IMR-90 (cell line): ENCODE measurements at regions not wholly inside any gene's neighbourhood (a gene's known extent, or its start where the extent isn't known, plus 50 kb on each side); places are given as distances from the start of the nearest gene placed in this dataset.

Experiments
- ATAC-seq: fragments of 200-7000 bp; cut with Tn5 transposase; 2 replicates; pipeline ENCODE4 v1.9.1; 2020; ENCODE audit warnings: low read depth, mild to moderate bottlenecking, moderate library complexity
- BruUV-seq: library from RNA; stranded (reverse); fragments of 400-500 nt; replicated peaks from 2 replicates; lab custom pipeline; 2021; lab: Mats Ljungman, UMichigan
- CTCF ChIA-PET: fragments of 300-600 bp; formaldehyde crosslinking; extraction: SDS; loops from one replicate; lab custom pipeline; 2021; ENCODE audit warnings: antibody characterized with exemption; lab: Yijun Ruan, JAX
- POLR2A ChIA-PET: fragments of 300-600 bp; sonication (Branson Sonifier 250); formaldehyde crosslinking; loops from one replicate; lab custom pipeline; 2022; ENCODE audit warnings: antibody characterized with exemption; ENCODE audit not compliant: unreplicated experiment; lab: Charles Lee
- DNase-seq: peaks from one replicate; pipeline ENCODE4 v3.0.0; 2013
- H2AFZ ChIP-seq: replicated peaks from 2 replicates; pipeline ENCODE3; 2013; ENCODE audit warnings: low read length, mild to moderate bottlenecking; ENCODE audit not compliant: poor library complexity
- H2AK5ac ChIP-seq: 2 replicates; pipeline ENCODE4 v1.6.1; 2013; ENCODE audit warnings: low read depth, low read length, inconsistent platforms
- H2AK9ac ChIP-seq: replicated peaks from 2 replicates; pipeline ENCODE3; 2013; ENCODE audit warnings: mild to moderate bottlenecking, low read depth, low read length, moderate library complexity; ENCODE audit not compliant: poor library complexity
- H2BK120ac ChIP-seq: 2 replicates; pipeline ENCODE4 v1.6.1; 2013; ENCODE audit warnings: low read depth, low read length, inconsistent platforms
- H2BK15ac ChIP-seq: 3 replicates; pipeline ENCODE4 v1.6.1; 2013; ENCODE audit warnings: low read depth, low read length, inconsistent platforms
- H2BK20ac ChIP-seq: 2 replicates; pipeline ENCODE4 v1.6.1; 2013; ENCODE audit warnings: low read depth, mild to moderate bottlenecking, inconsistent platforms, low read length, moderate library complexity
- H2BK5ac ChIP-seq: 2 replicates; pipeline ENCODE4 v1.6.1; 2013; ENCODE audit warnings: mild to moderate bottlenecking, low read depth, low read length, inconsistent platforms; ENCODE audit not compliant: poor library complexity, severe bottlenecking
- H3K14ac ChIP-seq: replicated peaks from 2 replicates; pipeline ENCODE4 v1.6.1; 2013; ENCODE audit warnings: low read depth, low read length, inconsistent platforms
- H3K18ac ChIP-seq: 2 replicates; pipeline ENCODE4 v1.6.1; 2013; ENCODE audit warnings: low read depth, low read length, control low read depth
- H3K23ac ChIP-seq: 2 replicates; pipeline ENCODE4 v1.6.1; 2013; ENCODE audit warnings: low read depth, low read length, inconsistent platforms
- H3K27ac ChIP-seq: 2 replicates; pipeline ENCODE4 v1.5.1; 2013; ENCODE audit warnings: mild to moderate bottlenecking, control low read depth, low read length; ENCODE audit not compliant: insufficient read depth
- H3K27me3 ChIP-seq: 2 replicates; pipeline ENCODE4 v1.6.1; 2013; ENCODE audit warnings: low read length; ENCODE audit not compliant: control insufficient read depth, insufficient read depth
- H3K36me3 ChIP-seq: 2 replicates; pipeline ENCODE4 v1.6.1; 2013; ENCODE audit warnings: low read length, mixed read lengths; ENCODE audit not compliant: control insufficient read depth, insufficient read depth
- H3K4ac ChIP-seq: 2 replicates; pipeline ENCODE4 v1.6.1; 2013; ENCODE audit warnings: low read depth, low read length, inconsistent platforms
- H3K4me1 ChIP-seq: 2 replicates; pipeline ENCODE4 v1.6.1; 2013; ENCODE audit warnings: low read length, mixed read lengths; ENCODE audit not compliant: control insufficient read depth, insufficient read depth
- H3K4me2 ChIP-seq: 2 replicates; pipeline ENCODE4 v1.6.1; 2013; ENCODE audit warnings: low read depth, mild to moderate bottlenecking, control low read depth, low read length, moderate library complexity
- H3K4me3 ChIP-seq: 2 replicates; pipeline ENCODE4 v1.5.1; 2013; ENCODE audit warnings: low read depth, mild to moderate bottlenecking, control low read depth, low read length, moderate library complexity; ENCODE audit not compliant: insufficient read depth
- H3K56ac ChIP-seq: 2 replicates; pipeline ENCODE4 v1.6.1; 2013; ENCODE audit warnings: low read length, inconsistent platforms; ENCODE audit not compliant: insufficient read depth; ENCODE audit errors: extremely low read depth
- H3K79me1 ChIP-seq, 2 experiments: 2 replicates each; pipeline ENCODE4 v1.6.1; 2013; ENCODE audit warnings: low read length in 2 of 2, inconsistent platforms in 1 of 2, low read depth in 1 of 2
- H3K9ac ChIP-seq: 2 replicates; pipeline ENCODE4 v1.6.1; 2013; ENCODE audit warnings: low read depth, low read length, control low read depth
- H3K9me1 ChIP-seq: 2 replicates; pipeline ENCODE4 v1.6.1; 2013; ENCODE audit warnings: low read length, inconsistent platforms; ENCODE audit not compliant: insufficient read depth
- H3K9me3 ChIP-seq: 2 replicates; pipeline ENCODE4 v1.6.1; 2013; ENCODE audit warnings: low read length; ENCODE audit not compliant: control insufficient read depth, insufficient read depth
- H4K20me1 ChIP-seq: 2 replicates; pipeline ENCODE4 v1.6.1; 2013; ENCODE audit warnings: low read length, inconsistent platforms; ENCODE audit not compliant: insufficient read depth
- H4K5ac ChIP-seq: 2 replicates; pipeline ENCODE4 v1.6.1; 2013; ENCODE audit warnings: mild to moderate bottlenecking, low read depth, low read length, control low read depth
- H4K8ac ChIP-seq, 2 experiments: 2 replicates each; pipeline ENCODE4 v1.6.1; 2013; ENCODE audit warnings: low read depth in 2 of 2, low read length in 2 of 2, control low read depth in 1 of 2, inconsistent platforms in 1 of 2
- H4K91ac ChIP-seq: 2 replicates; pipeline ENCODE4 v1.6.1; 2013; ENCODE audit warnings: low read depth, low read length, inconsistent platforms; ENCODE audit not compliant: insufficient read depth
- USF2 ChIP-seq: fragments of 150-350 bp; IDR thresholded peaks from 2 replicates; pipeline ENCODE4 v1.6.1; 2017; ENCODE audit warnings: mild to moderate bottlenecking, antibody characterized with exemption, low read length, low read depth
- WGBS, 2 experiments: methylation state at CpG; one replicate each; pipeline versions ENCODE4 v1.1.5 to v1.1.7; 2013; ENCODE audit warnings: missing lambda C conversion rate in 2 of 2; ENCODE audit not compliant: insufficient read length in 1 of 2; ENCODE audit errors: extremely low coverage in 2 of 2; 5-methylcytosine and 5-hydroxymethylcytosine counted together
- dilution Hi-C: fragments of 300-500 bp; cut with HindIII; formaldehyde crosslinking; loops from one replicate; pipeline ENCODE4 v1.14.3; 2018; ENCODE audit warnings: low sequenced_read_pairs; ENCODE audit not compliant: unreplicated experiment
- in situ Hi-C: fragments of 300-500 bp; cut with MboI; formaldehyde crosslinking; loops from 3 replicates; pipeline ENCODE4 v1.14.3; 2019; ENCODE audit warnings: low sequenced_read_pairs, inconsistent platforms, mixed read lengths
- intact Hi-C: fragments of 100-400 bp; cut with micrococcal nuclease; formaldehyde crosslinking; loops from 2 replicates; pipeline ENCODE4 v1.10.0; 2022

GRCh38 chr12:126989532-126989931 lies 1277.4 kb upstream of the TMEM132C start:
- Histone ChIP-seq H3K79me1 (no peaks in the 10 kb centered on the region), H4K20me1 (no peaks in the 10 kb centered on the region), H3K14ac (no peak overlapping the region), H4K91ac (no peak overlapping the region), H3K4me1 (no peaks in the 10 kb centered on the region), H3K9ac (no peak overlapping the region), H4K5ac (no peak overlapping the region), H3K4me3 (no peak overlapping the region), H2AK5ac (no peak overlapping the region), H2BK15ac (no peak overlapping the region), H3K36me3 (no peaks in the 10 kb centered on the region), H2BK5ac (no peak overlapping the region), H3K18ac (no peak overlapping the region), H2BK20ac (no peak overlapping the region), H2AK9ac (no peak overlapping the region), H2BK120ac (no peak overlapping the region), H3K4me2 (no peak overlapping the region), H3K9me3 (peaks cover 4% of the 10 kb centered on the region; the same call in 1 of the 2 replicates), H3K27me3 (no peaks in the 10 kb centered on the region), H3K23ac (no peak overlapping the region), H3K56ac (no peak overlapping the region), H4K8ac (no peak overlapping the region), H3K4ac (no peak overlapping the region), H3K9me1 (no peaks in the 10 kb centered on the region), H3K27ac (no peak overlapping the region), H2AFZ (no peak overlapping the region)
- ATAC-seq = no peak
- no peak for TF ChIP-seq USF2
- intact Hi-C loops = no loop called here
- no TSS peak for BruUV-seq
- in situ Hi-C loops = no loop called here
- ChIA-PET CTCF (no interaction called here), POLR2A (no interaction called here)
- WGBS, 2 experiments = no CpG with 5 or more reads among the region's 2 CpGs
- DNase-seq = no peak
- dilution Hi-C loops = no loop called here
